H9 (cell line): ENCODE measurements at regions not wholly inside any gene's neighbourhood (a gene's known extent, or its start where the extent isn't known, plus 50 kb on each side); places are given as distances from the start of the nearest gene placed in this dataset.

Experiments
- DNase-seq: peaks from one replicate; pipeline ENCODE4 v3.0.0-alpha.2; 2017
- H2AFZ ChIP-seq: one replicate; pipeline ENCODE4 v1.6.1; 2013; ENCODE audit warnings: mild to moderate bottlenecking, low read length, control low read depth, moderate library complexity
- H2AK5ac ChIP-seq: 2 replicates; pipeline ENCODE4 v1.6.1; 2013; ENCODE audit warnings: low read length, control low read depth, mixed read lengths; ENCODE audit not compliant: insufficient read length
- H2BK120ac ChIP-seq: one replicate; pipeline ENCODE4 v1.6.1; 2013; ENCODE audit warnings: low read depth, mild to moderate bottlenecking, low read length, control low read depth, inconsistent platforms; ENCODE audit not compliant: poor library complexity, severe bottlenecking
- H2BK12ac ChIP-seq: 2 replicates; pipeline ENCODE4 v1.6.1; 2013; ENCODE audit warnings: low read length, control low read depth, mixed read lengths, low read depth; ENCODE audit not compliant: insufficient read length
- H2BK15ac ChIP-seq: 2 replicates; pipeline ENCODE4 v1.6.1; 2013; ENCODE audit warnings: low read depth, low read length, control low read depth
- H2BK20ac ChIP-seq: one replicate; pipeline ENCODE4 v1.6.1; 2013; ENCODE audit warnings: low read depth, mild to moderate bottlenecking, low read length, control low read depth, inconsistent platforms; ENCODE audit not compliant: poor library complexity, severe bottlenecking
- H2BK5ac ChIP-seq: 2 replicates; pipeline ENCODE4 v1.6.1; 2013; ENCODE audit warnings: low read length, control low read depth, mixed read lengths; ENCODE audit not compliant: insufficient read length
- H3K14ac ChIP-seq: 2 replicates; pipeline ENCODE4 v1.6.1; 2013; ENCODE audit warnings: low read length, control low read depth; ENCODE audit not compliant: insufficient read depth
- H3K18ac ChIP-seq: 2 replicates; pipeline ENCODE4 v1.6.1; 2013; ENCODE audit warnings: low read depth, mild to moderate bottlenecking, mixed read lengths, low read length, control low read depth; ENCODE audit not compliant: insufficient read length
- H3K23ac ChIP-seq: 2 replicates; pipeline ENCODE4 v1.6.1; 2013; ENCODE audit warnings: low read length, control low read depth, mixed read lengths, low read depth; ENCODE audit not compliant: insufficient read length
- H3K23me2 ChIP-seq: 2 replicates; pipeline ENCODE4 v1.6.1; 2013; ENCODE audit warnings: low read depth, mild to moderate bottlenecking, mixed read lengths, low read length, control low read depth; ENCODE audit not compliant: insufficient read length, poor library complexity, severe bottlenecking
- H3K27ac ChIP-seq: 2 replicates; pipeline ENCODE4 v1.5.1; 2013; ENCODE audit warnings: low read length, control low read depth, mixed read lengths, low read depth; ENCODE audit not compliant: insufficient read length
- H3K27me3 ChIP-seq: 2 replicates; pipeline ENCODE4 v1.6.1; 2013; ENCODE audit warnings: low read length, control low read depth, inconsistent platforms; ENCODE audit not compliant: insufficient read depth
- H3K4ac ChIP-seq: 2 replicates; pipeline ENCODE4 v1.6.1; 2013; ENCODE audit warnings: low read depth, mild to moderate bottlenecking, control low read depth, inconsistent platforms, low read length, moderate library complexity
- H3K4me1 ChIP-seq: 2 replicates; pipeline ENCODE4 v1.6.1; 2013; ENCODE audit warnings: low read length, control low read depth, inconsistent platforms; ENCODE audit not compliant: insufficient read depth
- H3K4me2 ChIP-seq: 2 replicates; pipeline ENCODE4 v1.6.1; 2013; ENCODE audit warnings: low read length, control low read depth, mixed read lengths; ENCODE audit not compliant: insufficient read length, insufficient read depth
- H3K56ac ChIP-seq: 2 replicates; pipeline ENCODE4 v1.6.1; 2013; ENCODE audit warnings: low read depth, mild to moderate bottlenecking, mixed read lengths, low read length, control low read depth; ENCODE audit not compliant: insufficient read length
- H3K79me1 ChIP-seq: 2 replicates; pipeline ENCODE4 v1.6.1; 2013; ENCODE audit warnings: low read depth, mild to moderate bottlenecking, moderate library complexity, low read length, control low read depth, inconsistent platforms; ENCODE audit not compliant: insufficient read depth, poor library complexity, severe bottlenecking
- H3K79me2 ChIP-seq: 2 replicates; pipeline ENCODE4 v1.6.1; 2013; ENCODE audit warnings: low read length, control low read depth, inconsistent platforms; ENCODE audit not compliant: insufficient read depth
- H3K9ac ChIP-seq: 2 replicates; pipeline ENCODE4 v1.6.1; 2013; ENCODE audit warnings: low read length, control low read depth, mixed read lengths; ENCODE audit not compliant: insufficient read length; ENCODE audit errors: extremely low read depth
- H3K9me3 ChIP-seq: one replicate; pipeline ENCODE4 v1.6.1; 2013; ENCODE audit warnings: low read depth, low read length, inconsistent platforms; ENCODE audit not compliant: control insufficient read depth
- H3T11ph ChIP-seq: one replicate; pipeline ENCODE4 v1.6.1; 2013; ENCODE audit warnings: mild to moderate bottlenecking, low read length, control low read depth, inconsistent platforms
- H4K20me1 ChIP-seq: one replicate; pipeline ENCODE4 v1.6.1; 2013; ENCODE audit not compliant: control insufficient read depth, insufficient read length, insufficient read depth
- H4K5ac ChIP-seq: 2 replicates; pipeline ENCODE4 v1.6.1; 2013; ENCODE audit warnings: low read depth, mild to moderate bottlenecking, mixed read lengths, low read length, control low read depth; ENCODE audit not compliant: insufficient read length
- H4K8ac ChIP-seq: replicated peaks from 2 replicates; pipeline ENCODE4 v1.6.1; 2013; ENCODE audit warnings: low read length, control low read depth, mixed read lengths, low read depth; ENCODE audit not compliant: insufficient read length
- H4K91ac ChIP-seq: 2 replicates; pipeline ENCODE4 v1.6.1; 2013; ENCODE audit warnings: low read depth, mild to moderate bottlenecking, moderate library complexity, mixed read lengths, low read length, control low read depth; ENCODE audit not compliant: insufficient read length
- H3K27ac Mint-ChIP-seq, 3 experiments: 2 replicates in 2 of 3; 3 replicates in 1 of 3; pipeline ENCODE4 v1.8.0; 2020 to 2021; ENCODE audit warnings: mixed read lengths in 3 of 3, mild to moderate bottlenecking in 1 of 3, moderate library complexity in 1 of 3
- H3K27me3 Mint-ChIP-seq: 2 replicates; pipeline ENCODE4 v1.8.0; 2021; ENCODE audit warnings: low read depth, mild to moderate bottlenecking, moderate library complexity, mixed read lengths
- H3K36me3 Mint-ChIP-seq, 3 experiments: 2 replicates in 2 of 3; 3 replicates in 1 of 3; pipeline ENCODE4 v1.8.0; 2020 to 2021; ENCODE audit warnings: low read depth in 3 of 3, mixed read lengths in 3 of 3; ENCODE audit not compliant: insufficient read depth in 1 of 3
- H3K4me1 Mint-ChIP-seq, 2 experiments: 2 replicates each; pipeline ENCODE4 v1.8.0; 2020; ENCODE audit warnings: mixed read lengths in 2 of 2
- H3K4me3 Mint-ChIP-seq, 2 experiments: 2 replicates in 1 of 2; 3 replicates in 1 of 2; pipeline ENCODE4 v1.8.0; 2020 to 2021; ENCODE audit warnings: mild to moderate bottlenecking in 2 of 2, mixed read lengths in 2 of 2, moderate library complexity in 1 of 2
- H3K9me3 Mint-ChIP-seq, 2 experiments: 2 replicates in 1 of 2; 3 replicates in 1 of 2; pipeline ENCODE4 v1.8.0; 2020; ENCODE audit warnings: mild to moderate bottlenecking in 2 of 2, mixed read lengths in 2 of 2, moderate library complexity in 1 of 2
- WGBS: extraction: QIAGEN DNeasy Blood & Tissue Kit; methylation state at CpG from one replicate; pipeline ENCODE4 v1.1.7; 2013; ENCODE audit warnings: missing lambda C conversion rate, low lambda C conversion rate, mixed read lengths; ENCODE audit not compliant: insufficient read length; ENCODE audit errors: extremely low coverage; 5-methylcytosine and 5-hydroxymethylcytosine counted together
- TF ChIP-seq, protein P1 (sequence below): fragments of 200-600 bp; sonication (generic); conservative IDR thresholded peaks from 3 replicates; pipeline ENCODE4 v1.8.0; 2021; ENCODE audit warnings: antibody characterized with exemption, mild to moderate bottlenecking

DNA sequence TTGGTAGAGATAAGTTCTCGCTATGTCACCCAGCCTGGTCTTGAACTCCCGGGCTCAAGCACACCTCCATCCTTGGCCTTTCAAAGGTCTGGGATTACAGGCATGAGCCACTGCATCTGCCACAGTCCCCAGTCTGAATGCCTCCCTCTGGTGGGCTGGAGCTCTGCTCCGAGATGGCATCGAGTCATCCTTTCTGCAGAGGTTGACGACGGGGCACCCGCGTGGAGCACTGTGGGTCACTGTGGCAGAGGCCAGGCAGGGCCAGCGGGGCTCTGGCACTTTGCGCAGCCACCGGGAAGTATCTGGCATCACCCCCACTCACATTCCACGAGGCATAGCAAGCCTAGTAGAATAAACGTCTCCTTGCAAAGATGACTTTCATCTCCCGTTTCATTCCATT lies 163.3 kb upstream of the DIO3 start:
- TF ChIP-seq, protein P1, sequence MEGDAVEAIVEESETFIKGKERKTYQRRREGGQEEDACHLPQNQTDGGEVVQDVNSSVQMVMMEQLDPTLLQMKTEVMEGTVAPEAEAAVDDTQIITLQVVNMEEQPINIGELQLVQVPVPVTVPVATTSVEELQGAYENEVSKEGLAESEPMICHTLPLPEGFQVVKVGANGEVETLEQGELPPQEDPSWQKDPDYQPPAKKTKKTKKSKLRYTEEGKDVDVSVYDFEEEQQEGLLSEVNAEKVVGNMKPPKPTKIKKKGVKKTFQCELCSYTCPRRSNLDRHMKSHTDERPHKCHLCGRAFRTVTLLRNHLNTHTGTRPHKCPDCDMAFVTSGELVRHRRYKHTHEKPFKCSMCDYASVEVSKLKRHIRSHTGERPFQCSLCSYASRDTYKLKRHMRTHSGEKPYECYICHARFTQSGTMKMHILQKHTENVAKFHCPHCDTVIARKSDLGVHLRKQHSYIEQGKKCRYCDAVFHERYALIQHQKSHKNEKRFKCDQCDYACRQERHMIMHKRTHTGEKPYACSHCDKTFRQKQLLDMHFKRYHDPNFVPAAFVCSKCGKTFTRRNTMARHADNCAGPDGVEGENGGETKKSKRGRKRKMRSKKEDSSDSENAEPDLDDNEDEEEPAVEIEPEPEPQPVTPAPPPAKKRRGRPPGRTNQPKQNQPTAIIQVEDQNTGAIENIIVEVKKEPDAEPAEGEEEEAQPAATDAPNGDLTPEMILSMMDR = no peak
- Histone ChIP-seq H3K4ac (no peak overlapping the region), H2BK120ac (no peak overlapping the region), H4K20me1 (no peaks in the 10 kb centered on the region), H3K18ac (no peak overlapping the region), H3K9ac (no peak overlapping the region), H4K5ac (no peak overlapping the region), H3K79me2 (no peaks in the 10 kb centered on the region), H3K4me2 (no peak overlapping the region), H2BK12ac (no peak overlapping the region), H3K23ac (no peak overlapping the region), H2AFZ (no peak overlapping the region), H3K14ac (no peak overlapping the region; the same call in 1 of the 2 replicates), H3K27ac (no peak overlapping the region), H3K4me1 (no peaks in the 10 kb centered on the region; the same call in 1 of the 2 replicates), H2BK20ac (no peak overlapping the region), H2BK15ac (no peak overlapping the region), H4K91ac (no peak overlapping the region), H3K27me3 (no peaks in the 10 kb centered on the region), H4K8ac (no peak overlapping the region), H3K9me3 (no peaks in the 10 kb centered on the region), H3K23me2 (no peaks in the 10 kb centered on the region), H3K56ac (no peak overlapping the region), H2BK5ac (no peak overlapping the region), H2AK5ac (no peak overlapping the region), H3T11ph (no peak overlapping the region), H3K79me1 (no peaks in the 10 kb centered on the region)
- Mint-ChIP-seq H3K4me3 (no peak overlapping the region), H3K27ac (no peak overlapping the region), H3K9me3 (no peaks in the 10 kb centered on the region), H3K36me3 (no peaks in the 10 kb centered on the region), H3K27me3 (peaks cover 14% of the 10 kb centered on the region), H3K4me1 (peaks cover 0 to 10% of the 10 kb centered on the region in 2 experiments; a peak in 3 of 4 replicates)
- WGBS = no CpG with 5 or more reads among the region's 14 CpGs
- no peak for DNase-seq
